HG03025 (cell line): ENCODE measurements at regions not wholly inside any gene's neighbourhood (a gene's known extent, or its start where the extent isn't known, plus 50 kb on each side); places are given as distances from the start of the nearest gene placed in this dataset.

Experiments
- ATAC-seq: cut with Tn5 transposase; IDR thresholded peaks from one replicate; pipeline ENCODE4 v1.9.1; 2021; ENCODE audit warnings: mild to moderate bottlenecking, moderate library complexity; ENCODE audit not compliant: unreplicated experiment, low FRiP score

- ATAC-seq = no peak
These were observed 2068.9 kb downstream of the PCDH7 start for GRCh38 chr4:32789026-32789608.

- ATAC-seq = no peak
These were observed 2070.6 kb downstream of the PCDH7 start for GRCh38 chr4:32790803-32791202.

- ATAC-seq = no peak
These were observed 2078.4 kb downstream of the PCDH7 start for GRCh38 chr4:32798471-32799159.

- no peak for ATAC-seq
These were observed 2104.2 kb downstream of the PCDH7 start for GRCh38 chr4:32824336-32824735.

- ATAC-seq = no peak
These were observed 2106.0 kb downstream of the PCDH7 start for GRCh38 chr4:32826169-32826568.

- ATAC-seq = no peak
These were observed 2110.0 kb downstream of the PCDH7 start for GRCh38 chr4:32830160-32830559.

- no peak for ATAC-seq
These were observed 2110.9 kb downstream of the PCDH7 start for GRCh38 chr4:32831104-32831503.

- no peak for ATAC-seq
These were observed 2120.5 kb downstream of the PCDH7 start for GRCh38 chr4:32840461-32841189.

- ATAC-seq = no peak
These were observed 2121.0 kb downstream of the PCDH7 start for GRCh38 chr4:32841217-32841616.

GRCh38 chr4:32847461-32847860, 2127.3 kb downstream of the PCDH7 start:
- ATAC-seq = no peak

GRCh38 chr4:32855622-32856021, 2135.5 kb downstream of the PCDH7 start:
- no peak for ATAC-seq

- no peak for ATAC-seq
These were observed 2138.2 kb downstream of the PCDH7 start for GRCh38 chr4:32858361-32858760.

GRCh38 chr4:32858971-32859370, 2138.8 kb downstream of the PCDH7 start:
- no peak for ATAC-seq

GRCh38 chr4:32864713-32865351, 2144.7 kb downstream of the PCDH7 start:
- ATAC-seq = no peak

GRCh38 chr4:32876546-32876945, 2156.4 kb downstream of the PCDH7 start:
- ATAC-seq = no peak

- ATAC-seq = no peak
These were observed 2159.7 kb downstream of the PCDH7 start for GRCh38 chr4:32879913-32880312.

- ATAC-seq = no peak
These were observed 2164.0 kb downstream of the PCDH7 start for GRCh38 chr4:32884198-32884597.

- no peak for ATAC-seq
These were observed 2170.2 kb downstream of the PCDH7 start for GRCh38 chr4:32890398-32890797.

GRCh38 chr4:32909053-32909452, 2188.9 kb downstream of the PCDH7 start:
- no peak for ATAC-seq

GRCh38 chr4:32909736-32910135, 2189.6 kb downstream of the PCDH7 start:
- no peak for ATAC-seq

- no peak for ATAC-seq
These were observed 2197.4 kb downstream of the PCDH7 start for GRCh38 chr4:32917586-32917985.
